ENCODE measurements at regions not wholly inside any gene's neighbourhood (a gene's known extent, or its start where the extent isn't known, plus 50 kb on each side); places are given as distances from the start of the nearest gene placed in this dataset.

DNA sequence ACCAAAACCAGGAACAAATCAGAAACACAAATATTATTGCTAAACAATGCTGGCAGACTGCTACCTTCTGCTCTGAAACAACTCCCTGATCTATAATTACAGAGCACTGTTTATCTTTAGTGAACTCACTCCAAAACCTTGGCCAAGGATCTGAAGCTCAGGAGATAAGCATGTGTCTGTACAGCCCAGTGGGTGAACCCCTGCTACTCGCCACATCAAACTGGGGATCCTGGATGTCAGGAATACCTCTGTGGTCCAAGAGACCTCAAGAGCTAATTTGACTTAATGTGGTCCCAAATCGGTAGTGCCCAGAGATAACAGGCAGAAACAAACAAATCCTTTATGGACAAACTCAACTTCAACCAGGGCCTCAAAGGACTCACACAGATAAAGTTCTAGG lies 381.8 kb downstream of the KIF16B start:
- Histone ChIP-seq H3K36me3 (ENCODE audit: control insufficient read depth, insufficient read depth, low read length) (no peaks in the 10 kb centered on the region), H3K4me3 (replicated peaks; ENCODE audit: low read depth, low read length) (no peak overlapping the region), H3K27me3 (replicated peaks; ENCODE audit: control insufficient read depth, insufficient read depth, low read length) (no peaks in the 10 kb centered on the region; the same call in 1 of the 2 replicates)
- no peak for DNase-seq (ENCODE audit: extremely low read depth, insufficient read length)
- TF ChIP-seq, protein P1, sequence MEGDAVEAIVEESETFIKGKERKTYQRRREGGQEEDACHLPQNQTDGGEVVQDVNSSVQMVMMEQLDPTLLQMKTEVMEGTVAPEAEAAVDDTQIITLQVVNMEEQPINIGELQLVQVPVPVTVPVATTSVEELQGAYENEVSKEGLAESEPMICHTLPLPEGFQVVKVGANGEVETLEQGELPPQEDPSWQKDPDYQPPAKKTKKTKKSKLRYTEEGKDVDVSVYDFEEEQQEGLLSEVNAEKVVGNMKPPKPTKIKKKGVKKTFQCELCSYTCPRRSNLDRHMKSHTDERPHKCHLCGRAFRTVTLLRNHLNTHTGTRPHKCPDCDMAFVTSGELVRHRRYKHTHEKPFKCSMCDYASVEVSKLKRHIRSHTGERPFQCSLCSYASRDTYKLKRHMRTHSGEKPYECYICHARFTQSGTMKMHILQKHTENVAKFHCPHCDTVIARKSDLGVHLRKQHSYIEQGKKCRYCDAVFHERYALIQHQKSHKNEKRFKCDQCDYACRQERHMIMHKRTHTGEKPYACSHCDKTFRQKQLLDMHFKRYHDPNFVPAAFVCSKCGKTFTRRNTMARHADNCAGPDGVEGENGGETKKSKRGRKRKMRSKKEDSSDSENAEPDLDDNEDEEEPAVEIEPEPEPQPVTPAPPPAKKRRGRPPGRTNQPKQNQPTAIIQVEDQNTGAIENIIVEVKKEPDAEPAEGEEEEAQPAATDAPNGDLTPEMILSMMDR (IDR thresholded peaks at IDR 0.05; ENCODE audit: insufficient read depth, low read length, poor library complexity, severe bottlenecking), result no peak

GRCh38 chr20:16189371-16189770 lies 383.9 kb downstream of the KIF16B start:
- no peak overlapping the region for H3K4me3 ChIP-seq (replicated peaks; ENCODE audit: low read depth, low read length)
- no peak for DNase-seq (ENCODE audit: extremely low read depth, insufficient read length)
- TF ChIP-seq, protein P1 (IDR thresholded peaks at IDR 0.05; ENCODE audit: insufficient read depth, low read length, poor library complexity, severe bottlenecking), result no peak
- H3K36me3 ChIP-seq (ENCODE audit: control insufficient read depth, insufficient read depth, low read length), result no peaks in the 10 kb centered on the region
- H3K27me3 ChIP-seq (replicated peaks; ENCODE audit: control insufficient read depth, insufficient read depth, low read length), result no peaks in the 10 kb centered on the region; the same call in 1 of the 2 replicates

GRCh38 chr20:16187956-16188616 lies 385.2 kb downstream of the KIF16B start:
- TF ChIP-seq, protein P1 (IDR thresholded peaks at IDR 0.05; ENCODE audit: insufficient read depth, low read length, poor library complexity, severe bottlenecking), result no peak
- Histone ChIP-seq H3K27me3 (replicated peaks; ENCODE audit: control insufficient read depth, insufficient read depth, low read length) (no peaks in the 10 kb centered on the region; the same call in 1 of the 2 replicates), H3K4me3 (replicated peaks; ENCODE audit: low read depth, low read length) (no peak overlapping the region), H3K36me3 (ENCODE audit: control insufficient read depth, insufficient read depth, low read length) (no peaks in the 10 kb centered on the region)
- no peak for DNase-seq (ENCODE audit: extremely low read depth, insufficient read length)

DNA sequence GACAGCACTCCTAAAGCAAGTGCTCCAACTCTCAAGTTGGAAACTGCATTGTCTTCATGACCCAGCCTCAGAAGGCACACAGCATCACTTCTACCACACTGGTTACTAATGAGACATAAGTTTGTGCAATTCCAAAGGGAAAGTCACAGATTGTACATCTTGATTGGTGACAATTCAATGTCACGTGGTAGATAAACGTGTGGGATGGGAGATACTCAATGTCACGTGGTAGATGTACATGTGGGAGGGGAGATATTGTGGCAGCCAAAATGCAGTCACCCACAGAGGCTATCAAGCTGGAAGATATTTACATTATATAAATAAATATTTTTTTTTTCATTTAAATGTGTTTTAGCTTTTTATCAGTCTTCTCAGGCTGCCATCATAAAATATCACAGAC lies 393.3 kb downstream of the KIF16B start:
- TF ChIP-seq, protein P1 (IDR thresholded peaks at IDR 0.05; ENCODE audit: insufficient read depth, low read length, poor library complexity, severe bottlenecking), result no peak
- DNase-seq (ENCODE audit: extremely low read depth, insufficient read length), result no peak

DNA sequence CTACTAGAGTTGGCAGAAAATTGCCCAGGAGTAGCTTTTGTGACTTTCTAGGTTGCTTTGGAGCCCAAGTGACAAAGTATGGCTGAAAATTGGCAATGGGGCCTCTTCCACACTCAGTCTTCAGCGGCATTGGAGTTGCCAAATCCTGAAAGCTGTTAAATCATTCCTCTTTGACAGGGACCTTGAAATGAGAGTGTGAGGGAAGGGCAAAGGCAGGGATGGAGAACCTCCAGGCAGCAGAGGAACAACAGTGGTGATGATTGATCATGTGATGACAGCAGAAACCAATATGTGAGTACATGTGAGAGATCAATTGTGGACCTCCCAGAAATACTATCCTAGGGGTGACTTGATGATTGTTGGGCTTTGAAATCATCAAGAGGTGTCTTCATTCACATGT lies 393.9 kb downstream of the KIF16B start:
- no peaks in the 10 kb centered on the region for H3K27me3 ChIP-seq (replicated peaks; ENCODE audit: control insufficient read depth, insufficient read depth, low read length)
- H3K36me3 ChIP-seq (ENCODE audit: control insufficient read depth, insufficient read depth, low read length), result no peaks in the 10 kb centered on the region
- H3K4me3 ChIP-seq (replicated peaks; ENCODE audit: low read depth, low read length), result no peak overlapping the region
- DNase-seq (ENCODE audit: extremely low read depth, insufficient read length), result no peak
- TF ChIP-seq, protein P1 (IDR thresholded peaks at IDR 0.05; ENCODE audit: insufficient read depth, low read length, poor library complexity, severe bottlenecking), result no peak

More for the DNA sequence above, 393.3 kb downstream of the KIF16B start:
- Histone ChIP-seq H3K4me3 (replicated peaks; ENCODE audit: low read depth, low read length) (no peak overlapping the region), H3K27me3 (replicated peaks; ENCODE audit: control insufficient read depth, insufficient read depth, low read length) (no peaks in the 10 kb centered on the region), H3K36me3 (ENCODE audit: control insufficient read depth, insufficient read depth, low read length) (no peaks in the 10 kb centered on the region)
